ENCODE measurements at regions not wholly inside any gene's neighbourhood (a gene's known extent, or its start where the extent isn't known, plus 50 kb on each side); places are given as distances from the start of the nearest gene placed in this dataset.

DNA sequence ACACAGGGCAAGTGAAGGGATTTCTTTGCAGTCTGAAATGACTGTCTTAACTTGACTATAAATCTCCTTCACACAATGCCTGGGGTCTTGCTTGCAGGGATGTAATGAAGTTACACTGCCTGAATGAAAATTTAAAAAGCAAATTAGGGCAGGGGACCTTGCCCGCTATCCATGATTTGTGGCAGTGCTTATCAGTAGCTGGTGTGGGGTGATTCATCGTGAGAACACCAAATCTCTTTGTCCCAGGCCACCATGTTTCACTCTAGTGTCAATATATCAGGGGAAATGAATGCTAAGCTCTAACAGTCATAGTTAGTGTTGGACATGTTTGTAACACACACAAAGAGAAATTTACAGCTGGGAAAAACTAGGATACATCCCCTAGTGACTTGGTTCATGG is 713.7 kb upstream of the EPHA7 start:
- Histone ChIP-seq H3K9ac (ENCODE audit: insufficient read depth in 1 of 2, low read length in 2 of 2) (no peak overlapping the region), H3K27me3 (ENCODE audit: control insufficient read depth in 3 of 3, insufficient read depth in 3 of 3, low read length in 2 of 3) (no peaks in the 10 kb centered on the region), H3K36me3 (ENCODE audit: control insufficient read depth in 4 of 4, insufficient read depth in 4 of 4, low read length in 4 of 4) (no peaks in the 10 kb centered on the region), H3K4me1 (ENCODE audit: control insufficient read depth in 5 of 5, insufficient read depth in 5 of 5, low read length in 5 of 5) (peaks cover 0 to 4% (median 0%) of the 10 kb centered on the region in 5 donors), H3K27ac (ENCODE audit: low read depth in 1 of 2, low read length in 1 of 2) (no peak overlapping the region), H3K4me3 (no peak overlapping the region), H3K9me3 (ENCODE audit: control insufficient read depth in 4 of 4, insufficient read depth in 3 of 4, low read length in 3 of 4) (no peaks in the 10 kb centered on the region)
- WGBS, 2 donors = 63 to 70% methylated on average over 2 of the region's 2 CpGs
- no peak for TF ChIP-seq CTCF (IDR thresholded peaks at IDR 0.05; ENCODE audit: control extremely low read depth, extremely low read depth)
- DNase-seq (no peak), ATAC-seq (ENCODE audit: insufficient read depth, low FRiP score) (no peak)

GRCh38 chr6:94131271-94131670 is 711.9 kb upstream of the EPHA7 start:
- Histone ChIP-seq H3K4me3 (no peak overlapping the region), H3K9ac (ENCODE audit: insufficient read depth in 1 of 2, low read length in 2 of 2) (no peak overlapping the region), H3K36me3 (ENCODE audit: control insufficient read depth in 4 of 4, insufficient read depth in 4 of 4, low read length in 4 of 4) (no peaks in the 10 kb centered on the region), H3K9me3 (ENCODE audit: control insufficient read depth in 4 of 4, insufficient read depth in 3 of 4, low read length in 3 of 4) (no peaks in the 10 kb centered on the region), H3K27me3 (ENCODE audit: control insufficient read depth in 3 of 3, insufficient read depth in 3 of 3, low read length in 2 of 3) (no peaks in the 10 kb centered on the region), H3K27ac (ENCODE audit: low read depth in 1 of 2, low read length in 1 of 2) (no peak overlapping the region), H3K4me1 (ENCODE audit: control insufficient read depth in 5 of 5, insufficient read depth in 5 of 5, low read length in 5 of 5) (peaks cover 0 to 4% (median 0%) of the 10 kb centered on the region in 5 donors)
- ATAC-seq (ENCODE audit: insufficient read depth, low FRiP score) (no peak), DNase-seq (peak in 1 of 3 donors; percentile 3)
- no peak for TF ChIP-seq CTCF (IDR thresholded peaks at IDR 0.05; ENCODE audit: control extremely low read depth, extremely low read depth)
- WGBS, 2 donors = 88 to 90% methylated on average over 2 of the region's 2 CpGs

DNA sequence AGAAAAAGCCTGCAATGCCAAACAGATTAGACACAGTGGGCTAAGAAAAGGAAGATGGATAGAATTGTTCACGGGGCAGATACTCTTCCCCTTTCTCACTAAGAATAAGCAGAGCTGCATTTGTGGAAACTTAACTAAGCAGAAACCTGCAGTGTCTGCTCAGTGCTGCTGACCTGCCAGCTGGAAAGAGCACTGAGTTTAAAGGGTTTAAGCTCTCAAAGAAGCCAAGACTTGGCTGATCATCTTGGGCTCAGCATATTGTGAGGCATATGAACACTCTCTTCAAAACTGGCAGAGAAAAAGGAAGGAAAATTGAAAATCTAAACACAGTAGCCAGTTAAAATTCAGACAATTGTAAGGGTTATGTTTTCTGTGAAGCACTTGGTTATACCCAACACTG is 711.1 kb upstream of the EPHA7 start:
- H3K36me3 ChIP-seq (ENCODE audit: control insufficient read depth in 4 of 4, insufficient read depth in 4 of 4, low read length in 4 of 4) = no peaks in the 10 kb centered on the region
- no peak overlapping the region for H3K27ac ChIP-seq (ENCODE audit: low read depth in 1 of 2, low read length in 1 of 2)
- TF ChIP-seq CTCF (IDR thresholded peaks at IDR 0.05; ENCODE audit: control extremely low read depth, extremely low read depth) = no peak
- H3K4me1 ChIP-seq (ENCODE audit: control insufficient read depth in 5 of 5, insufficient read depth in 5 of 5, low read length in 5 of 5) = peaks cover 0 to 4% (median 0%) of the 10 kb centered on the region in 5 donors
- DNase-seq (peak in 2 of 3 donors; percentile 54 to 69), ATAC-seq (ENCODE audit: insufficient read depth, low FRiP score) (no peak)
- no peaks in the 10 kb centered on the region for H3K9me3 ChIP-seq (ENCODE audit: control insufficient read depth in 4 of 4, insufficient read depth in 3 of 4, low read length in 3 of 4)
- 7 to 18% methylated on average over 1 of the region's 1 CpG for WGBS, 2 donors
- H3K4me3 ChIP-seq = no peak overlapping the region
- H3K9ac ChIP-seq (ENCODE audit: insufficient read depth in 1 of 2, low read length in 2 of 2) = no peak overlapping the region
- H3K27me3 ChIP-seq (ENCODE audit: control insufficient read depth in 3 of 3, insufficient read depth in 3 of 3, low read length in 2 of 3) = no peaks in the 10 kb centered on the region

DNA sequence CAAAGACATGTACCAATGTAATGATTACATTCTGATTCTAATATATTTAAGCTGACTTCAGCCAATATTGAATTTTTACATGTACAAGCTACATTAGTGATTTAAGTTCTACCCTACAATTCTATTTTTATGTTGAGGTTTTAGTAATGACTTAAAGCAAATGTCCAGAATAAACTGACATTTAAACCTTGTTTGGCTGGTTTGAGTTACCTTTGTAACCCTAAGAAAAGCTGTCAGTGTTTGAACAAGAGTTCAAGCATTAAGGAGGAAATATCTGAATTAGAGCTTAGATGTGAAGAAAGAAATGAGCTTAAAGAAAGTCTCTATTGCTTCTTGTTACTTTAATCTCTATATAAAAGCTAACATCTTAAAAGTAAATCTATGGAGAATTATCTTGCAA is 710.6 kb upstream of the EPHA7 start:
- no peak overlapping the region for H3K9ac ChIP-seq (ENCODE audit: insufficient read depth in 1 of 2, low read length in 2 of 2)
- no peaks in the 10 kb centered on the region for H3K36me3 ChIP-seq (ENCODE audit: control insufficient read depth in 4 of 4, insufficient read depth in 4 of 4, low read length in 4 of 4)
- peaks cover 0 to 4% (median 0%) of the 10 kb centered on the region in 5 donors for H3K4me1 ChIP-seq (ENCODE audit: control insufficient read depth in 5 of 5, insufficient read depth in 5 of 5, low read length in 5 of 5)
- ATAC-seq (ENCODE audit: insufficient read depth, low FRiP score) (no peak), DNase-seq (peak in 2 of 3 donors; percentile 3 to 21)
- H3K4me3 ChIP-seq = no peak overlapping the region
- H3K9me3 ChIP-seq (ENCODE audit: control insufficient read depth in 4 of 4, insufficient read depth in 3 of 4, low read length in 3 of 4) = no peaks in the 10 kb centered on the region
- no peak overlapping the region for H3K27ac ChIP-seq (ENCODE audit: low read depth in 1 of 2, low read length in 1 of 2)
- TF ChIP-seq CTCF (IDR thresholded peaks at IDR 0.05; ENCODE audit: control extremely low read depth, extremely low read depth) = no peak
- no peaks in the 10 kb centered on the region for H3K27me3 ChIP-seq (ENCODE audit: control insufficient read depth in 3 of 3, insufficient read depth in 3 of 3, low read length in 2 of 3)
